GM12874 (cell line): ENCODE measurements at regions not wholly inside any gene's neighbourhood (a gene's known extent, or its start where the extent isn't known, plus 50 kb on each side); places are given as distances from the start of the nearest gene placed in this dataset.

Source experiments
- CTCF ChIP-seq: IDR thresholded peaks from 2 replicates; pipeline ENCODE4 v1.5.1; 2011; ENCODE audit warnings: low read depth, mild to moderate bottlenecking, control low read depth, low read length, moderate library complexity; ENCODE audit not compliant: insufficient read depth

GRCh38 chr16:85393674-85394451, 219.3 kb upstream of the GSE1 start:
- TF ChIP-seq CTCF, result peak; percentile 88

- no peak for TF ChIP-seq CTCF
Observed at GRCh38 chr16:85394456-85395206, 218.5 kb upstream of the GSE1 start.

GRCh38 chr16:85395207-85395912, 217.8 kb upstream of the GSE1 start:
- TF ChIP-seq CTCF, result no peak

DNA sequence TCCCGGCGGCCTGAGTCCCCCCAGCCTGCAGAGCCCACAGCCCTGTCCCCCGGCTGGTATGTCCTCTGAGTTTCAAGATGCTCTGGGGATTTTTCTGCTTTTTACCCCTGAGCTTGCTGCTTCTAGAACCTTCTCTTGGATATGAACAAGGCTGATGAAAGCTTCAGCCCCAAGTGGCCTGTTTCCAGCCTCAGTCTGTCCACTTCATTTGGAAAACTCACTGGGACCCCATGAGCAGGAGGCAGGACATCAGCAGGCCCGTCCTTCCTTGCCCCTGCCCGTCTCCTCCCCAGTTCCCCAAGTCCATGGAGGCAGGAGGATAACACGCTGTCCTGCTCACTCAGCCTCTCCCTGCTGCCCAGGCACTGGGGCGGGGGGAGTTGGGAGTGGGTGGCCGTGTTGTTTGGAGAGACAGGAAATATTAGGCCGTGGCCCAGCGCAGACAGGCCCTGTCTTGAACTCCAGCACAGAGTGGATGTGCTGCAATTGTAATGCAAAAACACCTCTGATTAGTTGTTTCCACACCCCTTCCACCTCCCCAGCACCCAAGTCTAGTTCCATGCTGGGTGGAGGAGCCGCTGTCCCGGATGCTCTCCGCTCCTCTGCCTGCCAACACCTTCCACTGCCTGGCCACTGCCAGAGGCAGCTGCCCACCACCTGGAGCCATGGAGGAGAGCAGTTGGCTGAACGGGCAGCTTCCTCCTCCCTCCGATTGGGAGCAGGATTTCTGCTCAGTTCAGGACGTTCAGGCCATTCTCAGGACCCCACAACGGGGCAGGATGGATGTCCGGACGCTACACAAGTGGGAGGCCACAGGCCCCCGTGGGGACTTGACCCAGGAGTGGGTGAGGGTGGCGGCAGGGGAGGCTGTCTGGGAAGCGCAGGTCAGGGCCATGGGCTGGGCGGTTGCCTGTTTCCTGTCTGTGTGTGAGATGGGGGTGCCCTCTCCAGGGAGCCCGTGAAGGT, 216.9 kb upstream of the GSE1 start:
- no peak for TF ChIP-seq CTCF

DNA sequence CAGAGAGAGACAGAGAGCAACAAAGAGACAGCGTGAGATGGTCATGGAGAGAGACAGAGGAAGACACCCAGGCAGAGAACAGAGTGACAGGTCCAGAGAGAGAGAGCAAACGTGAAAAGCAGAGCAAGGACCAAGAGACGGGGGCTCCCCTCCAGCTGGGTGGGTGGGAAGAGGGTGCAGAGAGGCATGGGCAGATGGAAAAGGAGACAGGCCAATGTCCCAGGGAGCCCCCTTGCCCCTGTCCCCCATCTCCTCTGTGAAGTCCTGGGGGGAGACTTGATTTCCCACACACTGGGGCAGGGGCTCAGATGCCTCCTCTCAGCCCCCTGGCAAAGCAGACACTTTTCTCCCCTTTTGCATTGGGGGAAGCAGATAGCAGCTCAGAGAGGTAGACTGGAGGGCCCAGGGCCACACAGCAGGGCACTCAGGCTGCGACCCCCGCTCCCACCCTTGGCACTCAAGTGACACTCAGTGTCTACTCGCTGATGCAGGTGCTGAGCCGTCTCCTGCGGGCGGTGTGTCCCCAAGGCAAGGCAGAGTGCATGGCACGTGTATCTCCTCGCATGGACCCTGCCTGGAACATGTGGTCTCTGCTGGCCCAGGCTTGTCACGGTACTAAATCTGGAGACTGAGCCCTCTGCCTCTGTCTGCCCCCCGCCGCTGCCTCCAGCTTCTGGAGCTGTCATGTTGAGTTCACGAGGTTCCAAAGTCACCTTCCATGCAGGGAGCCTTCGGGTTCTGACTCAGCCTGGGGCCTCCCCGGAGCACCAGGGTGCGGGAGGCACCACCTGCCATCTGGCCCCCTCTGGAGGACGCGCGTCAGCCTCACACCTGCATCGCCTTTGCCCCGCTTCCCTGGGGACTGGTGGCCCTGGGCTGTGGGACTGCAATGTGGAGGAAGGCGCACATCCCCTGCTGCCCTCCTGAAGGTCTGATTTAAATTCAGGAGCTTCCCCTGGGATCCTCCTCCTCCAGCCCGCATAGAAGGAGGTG, 215.9 kb upstream of the GSE1 start:
- peak; percentile 28; the same call in 1 of the 2 replicates for TF ChIP-seq CTCF

- no peak for TF ChIP-seq CTCF
Observed at GRCh38 chr16:85398050-85398451, 215.1 kb upstream of the GSE1 start.
